Vagina (tissue), 2 donors: ENCODE measurements at regions not wholly inside any gene's neighbourhood (a gene's known extent, or its start where the extent isn't known, plus 50 kb on each side); places are given as distances from the start of the nearest gene placed in this dataset.

Experiments used
- DNase-seq, 2 donors: peaks; one replicate each; pipeline ENCODE4 v3.0.0-alpha.2; 2017; ENCODE audit errors: extremely low spot score in 2 of 2
- H3K27ac ChIP-seq: fragments of 200-600 bp; sonication (generic); one replicate; pipeline ENCODE4 v1.5.1; 2019
- H3K27me3 ChIP-seq: fragments of 200-600 bp; sonication (generic); one replicate; pipeline ENCODE4 v1.5.1; 2019
- H3K36me3 ChIP-seq, 2 donors: fragments of 200-600 bp; sonication (generic); one replicate each; pipeline ENCODE4 v1.5.1; 2017 to 2019
- H3K4me1 ChIP-seq: fragments of 200-600 bp; sonication (generic); one replicate; pipeline ENCODE4 v1.5.1; 2019
- H3K4me3 ChIP-seq, 2 donors: fragments of 200-600 bp; sonication (generic); 1 replicate in 1 of 2; 2 replicates in 1 of 2; pipeline ENCODE4 v1.5.1; 2016 to 2019
- H3K9me3 ChIP-seq: fragments of 200-600 bp; sonication (generic); one replicate; pipeline ENCODE4 v1.5.1; 2019
- CTCF ChIP-seq, 3 experiments: fragments of 450-650 bp in 2 of 3; fragments of 200-600 bp in 1 of 3; sonication (generic) in 1 of 3; IDR thresholded peaks; one replicate each; pipeline ENCODE4 v1.5.1; 2017 to 2019; ENCODE audit warnings: antibody characterized with exemption in 3 of 3, mild to moderate bottlenecking in 2 of 3, moderate library complexity in 2 of 3
- POLR2A ChIP-seq, 2 donors: fragments of 450-650 bp; IDR thresholded peaks; one replicate each; pipeline ENCODE4 v1.6.1; 2017; ENCODE audit warnings: antibody characterized with exemption in 2 of 2, mild to moderate bottlenecking in 2 of 2, moderate library complexity in 2 of 2
- POLR2AphosphoS5 ChIP-seq, 2 donors: sonication (generic); formaldehyde crosslinking; IDR thresholded peaks; one replicate each; pipeline ENCODE4 v1.9.0; 2017; ENCODE audit warnings: antibody characterized with exemption in 2 of 2, mild to moderate bottlenecking in 2 of 2, low read depth in 1 of 2; ENCODE audit not compliant: insufficient read depth in 1 of 2
- intact Hi-C: fragments of 100-400 bp; cut with DNase I; formaldehyde crosslinking; loops from one replicate; pipeline ENCODE4 v1.15.1; 2023

- H3K4me3 ChIP-seq: no peak overlapping the region
- no peak for DNase-seq
- H3K27ac ChIP-seq: no peak overlapping the region
- TF ChIP-seq POLR2AphosphoS5 (IDR thresholded peaks at IDR 0.05; ENCODE audit: insufficient read depth in 1 of 2, low read depth in 1 of 2) (no peak), CTCF (IDR thresholded peaks at IDR 0.05) (no peak), POLR2A (IDR thresholded peaks at IDR 0.05) (no peak)
- H3K4me1 ChIP-seq: no peaks in the 10 kb centered on the region
- H3K27me3 ChIP-seq: no peaks in the 10 kb centered on the region
- H3K9me3 ChIP-seq: no peaks in the 10 kb centered on the region
- H3K36me3 ChIP-seq: no peaks in the 10 kb centered on the region
- intact Hi-C loops: no loop called here
Observed at GRCh38 chr20:58579819-58580473, 64.7 kb upstream of the APCDD1L start.

GRCh38 chr20:58579069-58579818 lies 64.0 kb upstream of the APCDD1L start:
- no peaks in the 10 kb centered on the region for H3K9me3 ChIP-seq
- no peaks in the 10 kb centered on the region for H3K27me3 ChIP-seq
- intact Hi-C loops: no loop called here
- H3K27ac ChIP-seq: no peak overlapping the region
- no peak overlapping the region for H3K4me3 ChIP-seq
- no peaks in the 10 kb centered on the region for H3K36me3 ChIP-seq
- TF ChIP-seq CTCF (IDR thresholded peaks at IDR 0.05): no peak
- no peak for TF ChIP-seq POLR2A (IDR thresholded peaks at IDR 0.05)
- no peak for TF ChIP-seq POLR2AphosphoS5 (IDR thresholded peaks at IDR 0.05; ENCODE audit: insufficient read depth in 1 of 2, low read depth in 1 of 2)
- no peaks in the 10 kb centered on the region for H3K4me1 ChIP-seq
- no peak for DNase-seq

- no peak for DNase-seq
- intact Hi-C loops: no loop called here
- no peaks in the 10 kb centered on the region for H3K9me3 ChIP-seq
Observed at GRCh38 chr20:58577871-58578598, 62.8 kb upstream of the APCDD1L start.

GRCh38 chr20:58577139-58577806 lies 62.1 kb upstream of the APCDD1L start:
- no peaks in the 10 kb centered on the region for H3K36me3 ChIP-seq
- intact Hi-C loops: no loop called here
- H3K9me3 ChIP-seq: no peaks in the 10 kb centered on the region
- TF ChIP-seq CTCF (IDR thresholded peaks at IDR 0.05) (no peak), POLR2AphosphoS5 (IDR thresholded peaks at IDR 0.05; ENCODE audit: insufficient read depth in 1 of 2, low read depth in 1 of 2) (no peak), POLR2A (IDR thresholded peaks at IDR 0.05) (no peak)
- H3K4me1 ChIP-seq: no peaks in the 10 kb centered on the region
- H3K27me3 ChIP-seq: no peaks in the 10 kb centered on the region
- no peak for DNase-seq
- H3K4me3 ChIP-seq: no peak overlapping the region
- H3K27ac ChIP-seq: no peak overlapping the region

More at GRCh38 chr20:58577871-58578598, 62.8 kb upstream of the APCDD1L start:
- Histone ChIP-seq H3K36me3 (no peaks in the 10 kb centered on the region), H3K4me3 (no peak overlapping the region), H3K27ac (no peak overlapping the region), H3K4me1 (no peaks in the 10 kb centered on the region), H3K27me3 (no peaks in the 10 kb centered on the region)
- TF ChIP-seq POLR2AphosphoS5 (IDR thresholded peaks at IDR 0.05; ENCODE audit: insufficient read depth in 1 of 2, low read depth in 1 of 2) (no peak), CTCF (IDR thresholded peaks at IDR 0.05) (no peak), POLR2A (IDR thresholded peaks at IDR 0.05) (no peak)
